Stimulated activated CD8-positive, alpha-beta memory T cell treated with anti-CD3 and anti-CD28 coated beads, Interleukin-15, amount 100 ng/mL, for 1 hour (primary cell): ENCODE measurements at regions not wholly inside any gene's neighbourhood (a gene's known extent, or its start where the extent isn't known, plus 50 kb on each side); places are given as distances from the start of the nearest gene placed in this dataset.

Source experiments
- DNase-seq: peaks from one replicate; pipeline ENCODE4 v3.0.0-alpha.2; 2020; ENCODE audit warnings: low read depth

- no peak for DNase-seq
Measured at GRCh38 chr3:5069627-5070026, 52.5 kb upstream of the ARL8B start.

- DNase-seq: no peak
Measured at GRCh38 chr3:5071061-5071460, 51.0 kb upstream of the ARL8B start.

GRCh38 chr3:5072100-5072816 lies 49.8 kb upstream of the ARL8B start:
- DNase-seq: no peak
